HG03159 (cell line): ENCODE measurements at regions not wholly inside any gene's neighbourhood (a gene's known extent, or its start where the extent isn't known, plus 50 kb on each side); places are given as distances from the start of the nearest gene placed in this dataset.

Experiments
- ATAC-seq: cut with Tn5 transposase; IDR thresholded peaks from one replicate; pipeline ENCODE4 v1.9.1; 2021; ENCODE audit warnings: mild to moderate bottlenecking, moderate library complexity; ENCODE audit not compliant: unreplicated experiment

DNA sequence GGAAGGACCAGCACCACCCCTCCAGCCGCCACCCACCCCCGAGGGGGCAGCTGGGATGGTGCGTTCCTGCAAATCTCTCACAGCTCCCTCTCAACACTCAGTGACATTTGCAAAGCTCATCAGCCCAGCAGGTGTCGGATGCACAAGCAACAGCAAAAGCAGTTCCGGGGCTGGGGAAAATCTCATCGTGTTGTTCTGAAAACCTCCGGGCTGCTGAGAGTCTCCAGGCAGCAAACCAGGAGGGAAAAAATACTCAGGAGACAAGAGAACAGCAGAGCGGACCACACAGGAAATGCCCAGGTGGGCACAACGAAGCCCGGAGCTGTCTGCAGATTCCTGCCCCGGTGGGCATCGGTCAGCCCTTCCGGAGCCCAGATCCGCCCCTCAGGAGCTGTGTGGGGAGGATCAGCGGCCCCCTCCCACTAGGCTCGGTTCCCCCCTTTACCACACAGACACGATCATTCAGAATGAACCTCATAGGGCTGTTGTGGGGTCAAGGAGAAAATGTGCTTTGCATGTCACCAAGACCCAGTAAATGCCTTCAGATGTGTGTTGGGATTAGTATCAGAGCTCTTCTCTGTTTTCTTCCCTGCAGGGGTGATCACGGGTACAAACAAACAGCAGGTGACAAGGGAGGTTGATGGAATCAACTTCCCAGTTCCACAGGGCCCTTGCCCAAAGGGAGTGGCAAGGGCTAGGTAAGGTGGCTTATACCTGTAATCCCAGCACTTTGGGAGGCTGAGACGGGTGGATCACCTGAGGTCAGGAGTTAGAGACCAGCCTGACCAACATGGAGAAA, 127.0 kb upstream of the TIAM1 start:
- no peak for ATAC-seq

GRCh38 chr21:31460980-31461379, 116.9 kb upstream of the TIAM1 start:
- no peak for ATAC-seq

GRCh38 chr21:31459457-31459856, 115.4 kb upstream of the TIAM1 start:
- ATAC-seq, result no peak

DNA sequence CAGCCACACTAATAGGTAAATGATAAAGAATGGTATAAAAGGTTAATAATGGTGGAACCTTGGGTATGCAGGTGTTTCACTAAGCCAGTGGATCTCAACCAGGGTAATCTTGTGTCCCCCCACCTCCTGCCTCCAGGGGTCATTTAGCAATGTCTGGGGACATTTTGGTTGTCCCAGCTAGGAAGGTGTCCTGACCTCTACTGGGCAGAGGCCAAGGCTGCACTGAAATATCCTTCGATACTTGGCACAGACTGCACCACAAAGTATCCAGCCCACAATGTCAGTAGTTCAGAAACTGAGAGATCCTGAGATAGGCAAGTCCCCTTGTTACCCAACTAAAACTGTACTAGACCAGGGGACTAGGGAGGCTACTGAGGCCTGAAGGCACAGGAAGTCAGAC, 113.6 kb upstream of the TIAM1 start:
- ATAC-seq, result no peak

DNA sequence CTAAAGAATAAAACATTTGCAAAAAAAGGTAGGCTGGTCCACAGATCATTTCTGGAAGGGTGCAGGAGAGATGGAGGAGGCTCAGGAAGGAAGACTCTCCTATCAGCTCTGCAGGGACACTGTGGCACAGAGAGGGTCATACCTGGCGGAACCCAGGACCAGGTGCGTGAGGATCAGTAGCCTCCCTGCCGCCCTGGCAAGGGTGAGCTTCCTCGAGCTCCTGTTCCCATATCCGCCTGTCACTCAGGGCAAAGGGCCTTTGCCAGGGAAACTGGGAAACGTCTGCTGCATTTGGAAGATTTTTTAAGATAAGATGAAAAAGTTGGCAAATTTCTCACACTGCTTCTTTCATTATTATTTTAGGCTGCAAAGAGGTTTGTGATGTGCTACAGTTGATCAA, 112.1 kb upstream of the TIAM1 start:
- no peak for ATAC-seq

DNA sequence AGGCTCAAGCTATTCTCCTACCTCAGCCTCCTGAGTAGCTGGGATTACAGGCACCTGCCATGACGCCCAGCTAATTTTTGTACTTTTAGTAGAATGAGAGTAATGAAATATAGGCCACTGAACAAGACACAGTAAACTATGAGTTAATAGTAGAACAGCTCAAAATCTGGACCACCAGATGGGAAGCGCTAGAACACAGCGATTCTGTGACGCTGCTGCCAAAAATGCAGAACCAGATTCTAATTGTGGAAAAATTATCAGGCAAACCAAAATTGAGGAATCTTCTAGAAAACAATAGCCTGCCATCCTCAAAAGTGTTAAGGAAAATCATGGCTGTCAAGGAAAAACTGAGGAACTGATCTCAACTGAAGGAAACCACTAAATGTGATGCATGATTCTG, 111.4 kb upstream of the TIAM1 start:
- no peak for ATAC-seq

DNA sequence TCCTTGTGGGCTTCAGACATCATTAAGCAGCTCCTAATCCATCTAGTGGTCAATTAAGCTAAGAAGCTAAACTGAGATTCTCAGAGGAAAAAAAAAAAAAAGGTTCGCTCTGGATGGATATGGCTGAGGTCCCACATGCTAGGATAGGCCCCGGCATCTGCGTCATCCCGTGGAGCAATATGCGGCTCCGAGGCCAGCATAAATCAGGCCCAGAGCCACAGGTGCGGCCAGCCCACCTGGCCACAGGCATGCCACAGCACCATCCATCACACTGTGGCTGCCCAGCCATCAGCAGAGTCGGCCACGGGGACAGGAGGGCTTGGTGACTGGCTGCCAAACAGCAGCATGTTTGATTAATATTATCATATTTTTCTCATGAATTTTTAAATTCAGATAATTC, 106.9 kb upstream of the TIAM1 start:
- no peak for ATAC-seq

- no peak for ATAC-seq
These were observed 106.0 kb upstream of the TIAM1 start for GRCh38 chr21:31449921-31450535.

DNA sequence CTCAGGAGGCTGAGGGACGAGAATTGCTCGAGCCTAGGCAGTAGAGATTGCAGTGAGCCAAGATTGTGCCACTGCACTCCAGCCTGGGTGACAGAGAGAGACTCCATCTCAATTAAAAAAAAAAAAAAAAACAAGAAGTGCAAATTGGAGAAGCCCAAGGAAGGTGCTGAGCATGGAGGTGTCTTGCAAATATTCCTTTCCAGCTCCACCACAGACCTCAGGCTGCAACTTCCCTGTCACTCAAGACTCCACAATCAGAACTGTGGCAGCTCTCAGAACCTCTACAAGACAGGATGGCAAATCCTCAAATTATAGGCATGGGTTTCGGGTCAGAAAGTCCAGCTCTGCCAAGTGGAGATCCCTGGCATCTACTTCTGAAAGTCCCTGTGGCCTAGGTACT, 104.4 kb upstream of the TIAM1 start:
- no peak for ATAC-seq

DNA sequence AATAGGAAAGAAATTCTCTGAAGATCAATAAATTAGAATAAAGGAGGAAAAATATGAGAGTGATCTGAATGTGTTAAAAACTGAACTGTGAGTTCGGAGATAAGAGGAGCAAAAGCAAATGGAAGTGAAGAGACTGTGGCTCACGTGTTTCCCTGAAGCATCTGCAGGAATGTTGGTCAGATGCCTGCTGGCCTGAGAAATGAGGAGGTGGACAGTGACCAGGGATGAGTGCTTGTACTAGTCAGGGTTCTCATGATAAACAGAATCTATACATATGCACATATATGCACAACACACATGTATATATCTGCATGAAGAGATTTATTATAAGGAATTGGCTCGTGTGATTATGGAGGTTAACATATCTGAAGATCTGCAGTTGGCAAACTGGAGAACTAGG, 103.4 kb upstream of the TIAM1 start:
- ATAC-seq, result no peak

DNA sequence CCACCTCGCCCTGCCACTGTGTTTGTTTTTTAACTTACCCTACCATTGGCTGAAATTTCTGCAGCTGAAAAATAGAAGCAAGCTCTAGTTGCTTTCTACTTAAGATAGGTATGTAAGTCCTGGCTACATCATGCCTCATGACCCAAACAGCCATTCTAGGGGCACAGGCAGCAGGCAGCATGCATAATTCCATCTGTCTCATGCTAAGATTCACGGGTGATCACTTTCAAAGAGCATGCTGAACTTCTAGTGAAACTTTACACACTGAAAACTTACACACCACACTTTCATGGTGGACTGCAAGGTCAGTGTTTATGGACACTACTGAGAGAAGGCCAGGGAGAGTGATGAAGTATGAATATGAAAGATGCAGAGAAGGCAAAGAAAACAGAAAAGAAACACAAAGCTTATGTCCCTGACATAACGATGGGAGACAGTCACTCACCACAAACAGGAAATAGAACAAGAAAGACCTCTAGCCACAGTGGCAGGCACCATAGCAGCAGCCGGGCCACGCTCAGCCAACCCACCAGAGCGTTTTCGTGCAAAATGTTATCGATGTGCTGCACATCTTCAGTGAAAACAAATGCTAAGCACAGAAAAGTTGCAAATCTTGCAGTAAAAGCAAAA, 102.3 kb upstream of the TIAM1 start:
- ATAC-seq, result no peak

GRCh38 chr21:31445137-31445536, 101.1 kb upstream of the TIAM1 start:
- no peak for ATAC-seq

DNA sequence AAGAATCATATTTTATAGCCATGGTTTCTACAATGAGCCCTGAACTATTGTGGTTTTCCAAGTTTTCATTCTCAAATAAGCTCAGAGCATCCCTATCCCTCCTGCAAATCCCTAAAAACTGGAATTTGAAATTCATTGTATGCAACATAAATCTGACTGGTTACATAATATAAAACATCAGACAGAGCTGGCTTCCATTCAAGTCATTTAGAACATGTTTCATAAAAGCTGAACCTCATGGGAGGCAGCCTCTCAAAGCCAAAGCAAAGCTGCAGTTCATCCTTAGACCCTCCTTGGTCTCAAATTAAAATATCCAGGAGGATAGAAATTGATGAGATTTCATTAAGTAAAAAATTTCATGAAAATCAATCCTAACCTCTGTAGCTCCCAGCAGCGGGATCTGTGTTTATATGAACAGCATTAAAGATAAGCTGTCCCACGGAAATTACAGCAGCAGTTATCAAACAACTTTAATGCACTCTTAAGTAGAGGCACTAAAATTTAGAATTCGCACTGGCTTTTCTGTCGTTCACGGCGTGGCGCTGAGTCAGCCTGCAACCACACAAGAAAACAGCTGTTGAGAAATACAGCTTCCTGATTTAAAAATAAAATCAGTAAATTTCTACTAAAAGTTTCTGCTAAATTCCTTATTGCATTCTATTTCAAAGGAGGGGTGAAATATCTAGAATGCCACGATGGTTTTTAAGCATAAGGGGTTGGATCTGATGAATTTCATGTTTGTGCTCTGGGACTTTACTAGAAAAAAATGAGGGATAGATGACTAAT, 99.9 kb upstream of the TIAM1 start:
- ATAC-seq, result no peak

GRCh38 chr21:31442339-31442738, 98.3 kb upstream of the TIAM1 start:
- no peak for ATAC-seq

GRCh38 chr21:31429506-31429905, 85.4 kb upstream of the TIAM1 start:
- no peak for ATAC-seq

GRCh38 chr21:31426235-31426797, 82.3 kb upstream of the TIAM1 start:
- ATAC-seq, result no peak

DNA sequence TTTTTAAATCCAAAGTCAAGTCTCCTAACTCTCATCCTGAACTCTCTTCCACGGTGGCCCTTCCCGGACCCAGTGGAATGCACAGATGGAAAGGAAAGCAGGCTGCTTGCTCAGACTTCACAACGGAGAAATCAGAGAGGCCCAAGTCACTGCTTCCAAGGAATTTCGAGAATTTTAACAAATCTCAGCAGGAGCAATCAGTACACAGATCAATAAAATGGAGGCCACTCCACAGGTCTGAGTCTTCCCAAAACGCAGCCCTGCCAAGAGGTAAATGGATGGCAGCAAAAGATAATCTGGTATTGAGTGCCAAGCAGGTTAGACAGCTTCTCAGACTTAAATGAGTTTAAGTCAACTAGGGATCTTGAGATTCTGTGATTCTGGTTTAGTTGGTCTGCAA, 81.1 kb upstream of the TIAM1 start:
- ATAC-seq, result no peak

- no peak for ATAC-seq
These were observed 80.0 kb upstream of the TIAM1 start for GRCh38 chr21:31424058-31424457.

- no peak for ATAC-seq
These were observed 76.9 kb upstream of the TIAM1 start for GRCh38 chr21:31420988-31421387.

- no peak for ATAC-seq
These were observed 76.3 kb upstream of the TIAM1 start for GRCh38 chr21:31420354-31420753.

DNA sequence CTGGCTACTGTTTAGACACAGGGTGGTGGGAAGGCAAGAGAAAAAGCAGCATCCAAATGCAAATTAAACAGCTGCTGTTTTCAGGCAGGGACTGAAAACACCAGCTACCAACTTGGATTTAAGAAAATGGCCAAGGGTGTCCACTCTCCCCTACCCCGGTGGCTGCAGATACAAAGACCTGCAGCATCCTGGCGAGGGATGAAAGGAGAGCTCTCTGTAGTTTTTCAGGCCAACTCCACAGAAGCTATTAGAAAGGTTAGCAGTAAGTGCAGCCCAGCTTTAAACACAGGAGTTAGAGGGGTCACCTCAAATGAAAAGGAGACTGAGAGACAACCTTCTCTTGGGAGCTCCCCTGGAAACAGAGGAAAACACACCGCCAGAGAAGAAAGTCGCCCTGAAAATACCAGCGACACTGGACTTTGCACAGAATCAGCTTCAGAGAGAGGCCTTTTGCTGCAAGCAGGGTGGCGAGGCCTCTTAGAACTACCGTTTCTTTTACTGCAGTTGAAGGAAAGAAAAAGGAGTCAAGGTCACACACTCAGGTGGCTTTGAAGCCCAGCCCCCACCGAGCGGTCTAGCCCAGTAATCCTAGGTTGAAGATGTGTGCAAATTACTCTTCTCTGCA, 74.4 kb upstream of the TIAM1 start:
- ATAC-seq, result no peak
